Fibroblast of lung (primary cell): ENCODE measurements at regions not wholly inside any gene's neighbourhood (a gene's known extent, or its start where the extent isn't known, plus 50 kb on each side); places are given as distances from the start of the nearest gene placed in this dataset.

Source experiments
- CTCF ChIP-seq, 2 donors: IDR thresholded peaks in 1 of 2; conservative IDR thresholded peaks in 1 of 2; 1 replicate in 1 of 2; 2 replicates in 1 of 2; pipeline ENCODE4 v1.5.1; 2011 to 2012; ENCODE audit warnings: low read length in 2 of 2, control low read depth in 1 of 2, inconsistent platforms in 1 of 2, low read depth in 1 of 2, mild to moderate bottlenecking in 1 of 2
- EZH2 ChIP-seq: IDR thresholded peaks from 2 replicates; pipeline ENCODE4 v1.5.1; 2012; ENCODE audit warnings: low read length, control low read depth, mild to moderate bottlenecking; ENCODE audit errors: missing control alignments

GRCh38 chr2:186380805-186381204 lies 105.3 kb upstream of the ZC3H15 start:
- no peak for TF ChIP-seq CTCF (conservative IDR thresholded peaks at IDR 0.05 in 1 of 2, IDR thresholded peaks at IDR 0.05 in 1 of 2; ENCODE audit: low read depth in 1 of 2, low read length in 2 of 2)
- no peak for TF ChIP-seq EZH2
